ENCODE measurements at regions not wholly inside any gene's neighbourhood (a gene's known extent, or its start where the extent isn't known, plus 50 kb on each side); places are given as distances from the start of the nearest gene placed in this dataset.

GRCh38 chr3:152760024-152760563, 74.8 kb upstream of the P2RY1 start:
- Histone ChIP-seq H3K23ac (ENCODE audit: insufficient read length, low read depth, low read length) (no peak overlapping the region), H2BK120ac (ENCODE audit: low read depth, low read length, poor library complexity, severe bottlenecking) (no peak overlapping the region), H3K9ac (ENCODE audit: extremely low read depth, insufficient read length, low read length) (no peak overlapping the region), H2AFZ (ENCODE audit: low read length) (no peak overlapping the region), H3K79me2 (ENCODE audit: insufficient read depth, low read length) (no peaks in the 10 kb centered on the region), H3K4ac (ENCODE audit: low read depth, low read length) (no peak overlapping the region), H3T11ph (ENCODE audit: low read length) (no peak overlapping the region), H3K27ac (ENCODE audit: insufficient read length, low read depth, low read length) (no peak overlapping the region), H2AK5ac (ENCODE audit: insufficient read length, low read length) (no peak overlapping the region), H2BK5ac (ENCODE audit: insufficient read length, low read length) (no peak overlapping the region), H3K79me1 (ENCODE audit: insufficient read depth, low read depth, low read length, poor library complexity, severe bottlenecking) (no peaks in the 10 kb centered on the region), H4K8ac (replicated peaks; ENCODE audit: insufficient read length, low read depth, low read length) (no peak overlapping the region), H4K5ac (ENCODE audit: insufficient read length, low read depth, low read length) (no peak overlapping the region), H3K14ac (ENCODE audit: insufficient read depth, low read length) (no peak overlapping the region), H3K9me3 (ENCODE audit: control insufficient read depth, low read depth, low read length) (no peaks in the 10 kb centered on the region), H3K4me2 (ENCODE audit: insufficient read depth, insufficient read length, low read length) (no peak overlapping the region), H2BK15ac (ENCODE audit: low read depth, low read length) (no peak overlapping the region), H4K20me1 (ENCODE audit: control insufficient read depth, insufficient read depth, insufficient read length) (no peaks in the 10 kb centered on the region), H3K4me1 (ENCODE audit: insufficient read depth, low read length) (no peaks in the 10 kb centered on the region; the same call in 1 of the 2 replicates), H3K18ac (ENCODE audit: insufficient read length, low read depth, low read length) (no peak overlapping the region), H2BK12ac (ENCODE audit: insufficient read length, low read depth, low read length) (no peak overlapping the region), H3K27me3 (ENCODE audit: insufficient read depth, low read length) (no peaks in the 10 kb centered on the region), H4K91ac (ENCODE audit: insufficient read length, low read depth, low read length) (no peak overlapping the region), H3K56ac (ENCODE audit: insufficient read length, low read depth, low read length) (no peak overlapping the region), H2BK20ac (ENCODE audit: low read depth, low read length, poor library complexity, severe bottlenecking) (no peak overlapping the region), H3K23me2 (ENCODE audit: insufficient read length, low read depth, low read length, poor library complexity, severe bottlenecking) (no peaks in the 10 kb centered on the region)
- Mint-ChIP-seq H3K36me3 (ENCODE audit: insufficient read depth in 1 of 3, low read depth in 3 of 3) (peaks cover 2 to 9% (median 4%) of the 10 kb centered on the region in 3 experiments; a peak in 5 of 7 replicates), H3K4me1 (peaks cover 0 to 3% of the 10 kb centered on the region in 2 experiments; a peak in 2 of 4 replicates), H3K27me3 (ENCODE audit: low read depth) (no peaks in the 10 kb centered on the region), H3K4me3 (no peak overlapping the region), H3K9me3 (peaks cover 8 to 9% of the 10 kb centered on the region in 2 experiments; a peak in 4 of 5 replicates), H3K27ac (no peak overlapping the region; a peak in 1 of 7 replicates)
- DNase-seq: no peak
- WGBS (ENCODE audit: extremely low coverage, insufficient read length, low lambda C conversion rate): no CpG with 5 or more reads among the region's 4 CpGs
- TF ChIP-seq CTCF (conservative IDR thresholded peaks at IDR 0.05): no peak

Data from H9 (cell line).